GM19468 (cell line): ENCODE measurements at regions not wholly inside any gene's neighbourhood (a gene's known extent, or its start where the extent isn't known, plus 50 kb on each side); places are given as distances from the start of the nearest gene placed in this dataset.
A peak's percentile ranks its signal among the peaks of the same experiment; 100 is the strongest.

Source experiments
- ATAC-seq: cut with Tn5 transposase; IDR thresholded peaks from one replicate; pipeline ENCODE4 v1.9.1; 2021; ENCODE audit warnings: mild to moderate bottlenecking, moderate library complexity, moderate number of reproducible peaks; ENCODE audit not compliant: unreplicated experiment; ENCODE audit errors: extremely low read depth

DNA sequence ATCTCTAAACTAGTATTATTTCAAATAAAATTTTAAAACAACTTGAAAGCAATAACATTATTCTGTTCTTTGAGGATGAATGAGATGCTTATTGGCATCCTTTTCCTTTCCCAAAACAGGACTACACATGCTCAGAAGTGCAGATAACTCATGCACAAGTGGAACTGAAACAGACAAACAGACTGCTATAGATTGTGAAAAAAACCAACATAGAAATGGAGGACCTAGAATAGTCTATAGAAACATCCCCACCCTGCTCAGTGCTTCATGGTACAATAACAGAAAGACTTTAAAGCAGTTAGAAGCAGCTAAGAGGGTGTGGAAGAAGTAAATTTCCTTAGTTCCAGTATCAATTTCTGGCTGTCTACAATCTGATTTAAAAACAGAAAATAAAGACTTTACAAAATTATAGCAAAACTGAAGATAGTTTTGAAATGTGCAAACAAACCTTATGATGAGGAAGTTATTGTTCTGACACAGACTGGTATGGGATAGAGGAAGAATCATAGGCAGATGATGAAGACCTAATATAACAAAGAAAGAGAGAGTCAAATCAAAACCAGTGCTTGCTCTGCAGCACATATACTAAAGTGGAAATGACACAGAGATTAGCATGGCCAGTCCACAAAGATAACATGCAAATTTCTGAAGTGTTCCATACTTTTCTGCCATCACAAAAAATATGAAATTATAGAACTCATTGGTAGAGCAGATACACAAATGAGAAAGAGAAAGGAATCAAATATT, 1025.4 kb downstream of the SQOR start:
- no peak for ATAC-seq

DNA sequence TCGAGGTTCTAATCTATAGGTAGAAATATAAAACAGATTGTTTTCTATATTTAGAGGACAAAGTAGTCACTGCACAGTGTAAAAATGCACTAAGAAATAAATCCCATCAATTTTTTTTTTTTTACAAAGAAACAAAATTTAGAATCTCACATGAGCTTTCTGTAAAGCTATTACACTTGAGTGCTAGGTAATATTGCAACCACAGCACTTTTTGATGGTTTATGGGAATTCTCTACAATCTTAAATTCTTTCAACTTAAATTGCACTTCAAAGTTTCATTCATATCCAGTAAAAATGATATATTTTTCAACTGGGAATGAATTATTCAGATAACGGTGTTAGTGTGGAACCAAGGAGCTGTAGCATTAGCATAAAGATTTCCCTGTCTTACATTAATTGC, 1035.4 kb downstream of the SQOR start:
- no peak for ATAC-seq

DNA sequence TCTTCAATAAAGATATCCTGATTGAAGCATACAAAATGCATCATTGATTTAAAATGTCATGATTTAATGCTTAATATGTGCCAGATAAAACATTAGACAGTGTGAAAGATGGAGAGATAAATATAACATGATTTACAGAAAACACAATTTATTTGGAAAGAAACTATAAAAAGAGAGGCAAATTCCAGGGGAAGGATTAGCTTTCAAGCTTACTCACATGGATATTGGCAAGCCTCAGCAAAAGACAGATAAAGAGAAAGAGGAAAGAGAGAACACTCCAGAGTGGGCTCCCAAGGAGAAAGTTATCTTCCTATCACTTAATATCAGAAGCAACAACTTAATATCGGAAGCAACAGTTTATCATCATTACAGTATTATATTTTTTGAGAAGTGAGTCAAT, 1036.5 kb downstream of the SQOR start:
- no peak for ATAC-seq

DNA sequence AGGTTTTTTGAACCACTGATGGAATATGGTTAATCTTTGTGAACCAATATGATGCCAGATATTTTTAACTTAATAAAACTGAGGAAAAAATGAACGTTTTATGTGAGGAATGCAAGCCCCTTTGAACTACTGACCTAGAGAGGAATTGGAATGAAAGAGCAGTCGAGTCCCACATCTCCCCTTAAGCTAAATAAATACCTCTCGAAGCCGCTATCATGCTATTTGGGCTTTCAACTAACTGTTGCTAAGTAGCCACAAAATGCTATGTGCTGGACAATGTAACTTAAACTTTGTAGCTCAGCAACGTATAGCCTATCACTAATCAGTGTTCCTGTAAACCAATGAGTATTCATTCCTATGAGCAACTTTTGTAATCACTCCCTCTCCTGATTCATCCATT, 1037.2 kb downstream of the SQOR start:
- no peak for ATAC-seq

DNA sequence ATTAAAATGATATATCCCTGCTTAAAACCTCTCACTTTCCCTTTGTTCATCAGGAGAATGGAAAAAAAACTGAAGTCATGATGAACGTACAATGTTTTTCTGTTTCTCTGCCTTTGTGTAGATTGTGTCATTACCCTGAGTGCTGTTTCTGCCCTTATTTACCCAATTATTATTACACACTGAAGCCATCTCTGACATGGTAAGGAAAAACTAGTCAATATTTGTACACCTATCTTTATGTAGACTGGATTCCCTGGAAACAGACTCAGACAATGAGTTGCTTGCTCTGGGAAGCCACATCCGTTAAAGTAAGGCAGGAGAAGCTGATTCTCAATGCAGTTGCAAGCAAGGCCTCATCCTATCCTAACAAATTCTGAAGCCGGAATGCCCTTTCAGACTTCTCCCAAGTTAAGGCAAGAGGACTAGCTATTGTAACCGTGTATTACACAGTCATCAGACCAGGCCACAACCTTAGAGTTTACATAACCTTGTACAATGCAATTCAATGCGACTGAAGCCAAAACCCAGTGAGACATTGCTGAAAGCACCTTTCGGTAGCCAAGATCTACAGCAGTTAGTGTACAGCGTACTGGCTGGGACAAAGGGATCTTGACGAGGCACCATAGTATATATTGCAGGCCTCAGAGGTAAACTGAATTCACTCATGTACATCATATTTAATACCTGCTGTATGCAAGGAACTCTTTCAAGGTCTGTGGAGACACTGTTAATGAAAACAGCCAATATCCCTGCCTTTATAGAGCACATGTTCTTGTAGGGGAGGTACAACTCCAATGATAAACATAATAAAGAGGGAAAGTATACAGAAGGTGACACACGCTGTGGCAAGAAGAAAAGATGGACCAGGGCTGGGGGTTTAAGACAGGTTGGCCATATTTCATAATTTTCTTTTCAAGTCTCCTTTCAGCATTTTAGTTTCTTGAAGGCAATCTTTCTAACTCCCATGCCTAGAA, 1040.8 kb upstream of the SEMA6D start:
- no peak for ATAC-seq

DNA sequence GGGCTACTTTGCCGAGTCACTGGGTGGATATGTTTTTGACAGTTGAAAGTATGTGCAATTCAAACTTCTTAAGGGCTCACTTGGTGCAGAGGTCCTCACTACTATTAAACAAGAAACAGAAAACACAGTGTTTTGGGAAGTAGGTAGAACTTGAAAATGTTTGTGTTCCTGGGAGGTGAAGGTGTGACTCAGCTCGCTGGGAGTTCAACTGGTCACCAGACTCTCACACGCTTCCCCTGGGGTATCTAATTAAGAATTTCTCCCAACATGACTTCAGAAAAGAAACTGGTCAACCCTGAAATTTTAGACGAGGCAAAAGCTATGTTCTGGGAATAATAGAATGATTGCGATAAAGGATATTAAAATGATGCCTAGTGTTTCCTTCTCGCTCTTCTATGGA, 1039.8 kb upstream of the SEMA6D start:
- no peak for ATAC-seq

DNA sequence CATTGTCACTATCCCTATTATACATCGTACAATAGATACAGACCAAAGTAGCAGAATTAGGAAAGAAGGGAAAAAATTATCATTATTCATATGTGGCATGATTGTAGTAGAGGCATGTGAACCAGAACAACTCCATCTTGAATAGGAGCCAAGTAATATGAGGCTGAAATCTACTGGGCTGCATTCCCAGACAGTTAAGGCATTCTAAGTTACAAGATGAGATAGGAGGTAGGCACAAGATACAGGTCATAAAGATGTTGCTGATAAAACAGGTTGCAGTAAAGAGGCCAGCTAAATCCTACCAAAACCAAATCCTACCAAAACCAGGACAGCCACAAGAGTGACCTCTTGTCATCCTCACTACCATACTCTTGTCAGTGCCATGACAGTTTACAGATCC, 1035.4 kb upstream of the SEMA6D start:
- ATAC-seq, result no peak

DNA sequence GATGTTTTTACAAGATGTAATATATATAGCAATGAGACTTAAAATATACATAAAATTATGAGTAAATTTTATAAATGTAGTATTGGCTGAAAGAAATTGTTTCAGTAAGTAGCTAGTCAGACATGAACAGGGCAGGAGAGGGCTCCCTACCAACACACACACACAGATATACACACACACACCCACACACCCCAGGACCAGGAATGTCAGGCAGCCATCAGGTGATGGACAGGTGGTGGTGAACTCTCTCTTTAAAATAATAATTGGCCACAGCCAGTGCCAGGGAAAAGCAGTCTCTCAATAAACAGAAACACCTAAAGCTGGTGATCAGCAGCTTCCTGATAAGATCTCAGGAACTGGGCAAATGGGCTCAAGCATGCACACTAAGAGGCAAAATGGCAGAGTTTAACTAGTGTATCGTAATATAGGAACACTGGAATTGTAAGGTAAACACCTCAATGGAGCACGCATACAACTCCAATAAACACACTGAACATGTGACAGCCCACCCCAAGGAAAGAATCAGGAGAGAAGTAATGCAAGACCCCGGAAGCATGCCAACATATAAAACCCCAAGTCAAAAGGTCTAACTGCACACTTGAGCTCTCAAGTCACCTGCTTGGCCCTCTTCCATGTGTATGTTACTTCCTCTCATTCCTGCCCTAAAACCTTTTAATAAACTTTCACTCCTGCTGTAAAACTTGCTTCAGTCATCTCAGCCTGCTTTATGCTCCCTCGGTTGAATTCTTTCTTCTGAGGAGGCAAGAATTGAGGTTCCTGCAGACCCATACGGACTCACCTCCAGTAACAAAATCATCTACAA, 1034.1 kb upstream of the SEMA6D start:
- ATAC-seq, result no peak

DNA sequence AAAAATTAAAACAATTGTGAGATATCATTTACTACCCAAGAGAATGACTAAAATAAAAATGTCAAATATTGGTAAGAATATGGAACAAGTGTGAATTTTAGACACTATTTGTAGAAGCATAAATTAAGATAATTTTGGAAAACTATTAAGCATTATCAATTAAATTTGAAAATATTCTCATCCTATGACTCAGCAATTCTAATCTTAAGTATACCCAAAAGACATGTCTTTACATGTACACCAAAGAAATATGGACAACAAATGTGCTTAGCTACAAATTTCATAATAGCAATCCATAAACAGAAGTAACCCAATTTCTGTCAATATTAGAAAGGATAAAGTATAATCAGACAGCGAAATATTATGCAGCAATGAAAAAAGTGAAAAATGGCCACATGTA, 1032.2 kb upstream of the SEMA6D start:
- ATAC-seq, result no peak

DNA sequence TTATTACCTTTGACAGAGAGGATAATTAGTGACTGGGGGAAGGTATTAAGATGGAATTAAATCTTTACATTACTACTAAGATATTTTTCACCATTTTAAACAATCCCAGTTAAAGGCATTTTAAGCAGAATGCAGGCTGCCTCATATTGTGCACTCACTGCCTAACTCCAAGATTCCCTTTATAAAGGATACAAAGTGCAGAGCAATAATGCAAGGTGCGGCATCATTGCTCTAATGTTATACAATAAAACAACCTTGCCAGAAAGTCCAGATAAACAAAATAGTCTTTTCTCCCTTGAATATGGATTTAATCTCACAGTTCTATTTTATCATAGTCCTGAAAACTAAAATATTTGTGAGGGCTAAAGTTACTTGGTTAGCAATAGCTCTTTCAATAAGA, 1031.6 kb upstream of the SEMA6D start:
- ATAC-seq, result no peak

DNA sequence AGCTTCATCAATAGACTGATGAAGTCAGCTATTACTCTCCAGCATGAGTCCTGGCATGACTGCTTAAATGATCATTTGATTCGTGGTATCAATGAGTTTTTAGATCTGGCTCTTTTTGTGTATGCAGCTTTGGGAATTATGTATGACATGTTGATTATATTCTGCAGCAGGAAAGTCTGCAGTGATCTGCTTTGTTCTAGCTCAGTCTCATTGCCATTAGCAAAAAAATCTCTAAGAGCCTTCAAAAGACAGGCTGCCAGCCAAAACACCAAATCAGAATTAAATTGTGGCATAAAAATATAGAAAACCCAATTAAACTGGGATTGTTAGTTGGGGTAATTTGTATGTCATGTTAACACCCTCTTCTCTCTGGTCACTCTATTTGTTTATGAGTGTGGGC, 1021.0 kb upstream of the SEMA6D start:
- no peak for ATAC-seq

DNA sequence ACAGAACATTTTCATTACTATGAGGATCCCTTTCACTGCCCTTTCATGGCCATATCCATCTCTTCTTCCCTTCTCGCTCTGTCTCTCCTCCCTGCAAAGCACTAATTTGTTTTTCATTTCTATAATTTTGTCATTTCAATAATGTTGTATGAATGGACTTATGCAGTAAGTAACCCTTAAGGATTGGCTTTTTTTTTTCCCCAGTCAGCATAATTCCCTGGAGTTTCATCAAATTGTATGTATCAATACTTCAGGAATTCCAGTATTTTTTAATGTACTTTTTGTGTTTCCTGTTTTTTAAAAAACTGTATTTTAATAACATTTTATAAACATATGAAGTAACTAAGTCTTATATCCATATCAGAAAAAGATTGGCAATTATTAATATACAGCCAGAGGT, 1016.0 kb upstream of the SEMA6D start:
- ATAC-seq, result no peak

DNA sequence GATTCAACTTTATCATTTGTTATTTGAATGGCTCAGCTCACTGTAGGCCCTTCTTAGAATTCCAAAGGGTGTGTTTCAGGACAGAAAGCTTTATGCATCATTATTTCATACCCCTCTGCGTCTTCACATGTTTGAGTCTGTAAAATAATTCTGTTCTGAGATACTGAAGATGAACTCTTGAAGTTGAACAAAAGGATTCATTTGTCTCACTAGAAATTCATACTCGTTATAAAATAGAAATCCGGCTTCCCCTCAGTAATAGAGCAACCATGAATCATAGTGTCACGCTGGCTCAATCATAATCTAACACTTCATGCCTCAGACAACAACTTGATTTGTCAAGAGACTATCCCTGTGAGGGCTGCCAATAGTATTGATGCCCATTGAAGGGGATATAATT, 1015.4 kb upstream of the SEMA6D start:
- no peak for ATAC-seq

DNA sequence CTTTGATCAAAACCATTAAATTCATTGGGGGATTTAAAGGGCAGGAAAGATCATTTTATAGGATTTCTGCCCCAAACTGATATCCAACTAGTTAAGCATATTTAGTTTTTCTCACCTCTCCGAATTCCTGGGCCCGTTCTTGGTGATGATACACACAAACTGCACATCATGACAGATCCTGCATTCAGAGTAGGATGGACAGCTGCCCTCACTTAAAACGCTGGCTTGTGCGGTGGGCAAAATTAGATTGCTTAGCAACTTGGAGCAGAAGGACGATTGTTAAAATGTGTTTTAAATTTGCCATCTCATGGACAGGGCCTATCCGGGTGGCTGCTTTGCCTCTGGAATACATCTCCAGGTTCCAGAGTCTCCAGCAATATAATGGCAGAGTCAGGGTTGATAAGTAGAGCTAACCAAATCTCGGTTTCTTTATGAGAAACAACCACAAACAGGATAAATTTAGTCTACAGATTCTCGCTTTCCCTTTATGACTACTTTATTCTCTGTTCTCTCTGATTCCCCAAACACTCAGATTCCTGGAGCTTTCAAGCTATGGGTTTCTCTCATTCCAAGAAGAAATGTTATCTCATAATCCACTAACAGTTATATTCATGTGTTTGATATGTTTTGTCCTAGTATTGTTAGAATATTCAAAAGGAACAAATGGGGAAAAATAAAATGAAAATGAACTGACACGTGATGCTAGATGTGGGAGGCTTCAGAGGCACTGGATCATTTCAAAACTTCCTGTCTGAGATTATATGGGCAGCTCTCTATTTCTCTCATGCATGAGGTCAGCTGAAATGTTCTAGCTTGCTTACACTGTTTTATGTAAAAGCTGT, 1014.1 kb upstream of the SEMA6D start:
- ATAC-seq, result no peak

DNA sequence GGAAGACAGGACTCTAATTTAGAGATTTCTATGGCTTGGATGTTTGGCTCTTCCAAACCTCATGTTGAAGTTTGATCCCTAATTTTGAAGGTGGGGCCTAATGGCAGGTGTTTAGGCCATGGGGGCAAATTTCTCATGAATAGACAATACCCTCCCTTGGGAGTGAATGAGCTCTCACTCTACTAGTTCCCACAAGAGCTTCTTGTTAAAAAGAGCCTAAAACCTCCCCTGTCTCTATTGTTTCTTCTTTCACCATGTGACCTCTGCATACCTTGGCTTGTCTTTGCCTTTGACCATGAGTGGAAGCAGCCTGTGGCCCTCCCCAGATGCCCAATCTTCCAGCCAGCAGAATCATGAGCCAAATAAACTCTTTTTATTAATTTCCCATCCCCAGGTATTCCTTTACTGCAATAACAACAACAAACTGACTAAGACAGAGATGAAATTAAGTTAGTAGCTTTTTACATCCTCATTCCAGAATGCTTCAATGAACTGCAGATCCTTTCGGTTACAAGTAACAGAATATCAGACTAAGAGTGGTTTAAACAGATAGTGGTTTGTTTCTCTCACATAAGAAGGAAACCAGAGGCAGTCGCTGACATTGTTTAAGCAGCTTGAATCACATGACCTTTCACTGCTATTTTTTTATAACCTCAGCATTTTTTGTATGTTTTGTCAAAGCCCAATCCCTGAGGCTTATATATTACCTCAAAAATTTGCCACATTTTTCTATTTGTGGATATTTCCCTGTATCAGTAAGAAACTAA, 1013.3 kb upstream of the SEMA6D start:
- ATAC-seq, result peak; percentile 29

DNA sequence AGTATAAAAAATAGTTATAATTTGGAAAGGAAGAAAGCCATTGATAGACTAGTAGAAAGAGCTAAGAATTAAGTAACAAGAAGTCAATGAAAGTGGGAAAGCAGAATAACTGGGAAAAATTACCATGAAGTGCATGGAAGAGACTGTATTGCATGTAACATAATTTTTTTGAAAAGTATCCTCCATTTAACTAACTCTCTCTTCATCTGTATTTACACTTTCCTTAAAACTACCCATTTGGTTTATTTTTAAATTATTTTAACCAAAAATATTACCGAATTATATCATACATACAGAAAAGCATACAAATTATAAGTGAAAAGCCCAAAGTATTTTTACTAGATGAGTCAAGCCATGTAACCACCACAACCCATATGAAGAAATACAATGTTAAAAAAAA, 1009.9 kb upstream of the SEMA6D start:
- ATAC-seq, result no peak

DNA sequence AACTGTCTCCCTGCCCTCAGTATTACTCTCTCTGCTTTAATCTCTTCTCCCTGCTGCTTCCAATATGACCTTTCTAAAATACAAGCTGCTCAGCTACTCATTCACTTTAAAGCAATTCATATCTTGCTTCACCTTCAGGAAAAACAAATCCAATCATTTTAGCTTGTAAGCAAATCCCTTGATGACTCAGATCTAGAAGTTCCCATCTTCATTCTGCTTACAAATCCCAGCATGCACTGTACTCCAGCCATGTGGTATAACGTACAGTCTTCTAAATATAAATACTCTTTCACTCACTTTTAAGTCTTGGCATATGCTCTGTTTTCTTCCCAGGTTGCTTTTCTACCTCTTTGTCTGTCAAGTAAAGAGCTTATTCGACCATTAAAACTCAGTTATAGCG, 1009.1 kb upstream of the SEMA6D start:
- ATAC-seq, result no peak

DNA sequence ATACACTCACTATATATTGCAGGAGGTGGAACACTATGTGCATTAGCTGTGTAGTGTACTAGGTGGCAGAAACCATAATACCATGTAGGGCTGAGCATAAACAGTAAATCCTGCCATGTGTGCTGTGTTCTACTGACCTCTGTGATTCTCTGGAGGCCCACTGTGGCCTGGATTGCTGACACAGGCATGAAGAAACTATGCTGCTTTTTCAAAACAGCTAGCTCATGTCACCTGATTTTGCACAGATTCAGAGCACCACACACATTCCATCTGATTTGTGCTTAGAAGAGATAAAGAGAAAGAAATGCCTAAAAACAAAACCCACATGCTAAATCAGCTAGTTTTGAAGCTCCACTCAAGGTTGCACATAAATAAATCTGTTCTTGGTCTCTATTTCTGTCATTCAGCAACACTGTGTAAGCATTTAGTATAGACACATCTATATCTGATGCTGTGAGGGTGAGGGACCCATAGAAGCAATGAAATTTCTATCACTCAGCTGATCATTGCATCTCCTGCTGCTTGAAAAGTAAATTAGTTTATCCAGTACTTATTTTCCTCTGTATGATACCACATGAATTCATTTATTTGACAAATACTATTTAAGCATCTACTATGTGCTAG, 1007.7 kb upstream of the SEMA6D start:
- ATAC-seq, result no peak
